SK-N-SH (cell line): ENCODE measurements at regions not wholly inside any gene's neighbourhood (a gene's known extent, or its start where the extent isn't known, plus 50 kb on each side); places are given as distances from the start of the nearest gene placed in this dataset.

Source experiments
- NRF1 ChIP-seq: IDR thresholded peaks from 2 replicates; pipeline ENCODE4 v1.6.1; 2012; ENCODE audit warnings: low read depth, mild to moderate bottlenecking, low read length
- SMC3 ChIP-seq: IDR thresholded peaks from 2 replicates; pipeline ENCODE4 v1.6.1; 2012; ENCODE audit warnings: low read depth, low read length, improper control_type of control experiment
- YY1 ChIP-seq: IDR thresholded peaks from 2 replicates; pipeline ENCODE4 v1.4.0; 2012; ENCODE audit warnings: low read depth, mild to moderate bottlenecking
- TF ChIP-seq, protein P1 (sequence below): fragments of 200-600 bp; sonication (generic); IDR thresholded peaks from 2 replicates; pipeline ENCODE4 v1.6.1; 2017; ENCODE audit warnings: antibody characterized with exemption, mild to moderate bottlenecking, moderate library complexity

DNA sequence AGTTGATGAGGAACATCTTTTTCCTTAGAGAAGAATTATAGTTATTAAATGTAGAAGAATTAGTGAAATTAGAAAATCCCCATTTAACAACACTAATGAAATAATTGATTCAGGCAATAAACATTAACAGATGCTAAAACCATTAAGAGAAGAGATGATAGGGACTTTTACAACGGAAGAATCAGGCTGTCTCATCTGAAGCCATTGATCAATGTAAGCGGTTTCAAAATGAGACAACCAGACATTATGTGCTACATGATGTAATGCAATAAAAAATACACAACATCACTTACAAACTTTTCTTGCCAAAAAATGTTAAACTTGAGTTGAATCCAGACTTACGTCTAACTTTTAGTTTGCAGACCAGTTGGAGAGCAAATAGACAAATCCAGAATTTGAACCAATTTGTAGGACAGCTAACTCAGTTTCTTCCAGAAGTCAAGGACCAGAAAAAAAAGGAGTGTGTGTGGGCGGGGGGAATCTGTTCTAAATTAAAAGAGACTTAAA is 165.4 kb upstream of the DPT start:
- TF ChIP-seq, protein P1, sequence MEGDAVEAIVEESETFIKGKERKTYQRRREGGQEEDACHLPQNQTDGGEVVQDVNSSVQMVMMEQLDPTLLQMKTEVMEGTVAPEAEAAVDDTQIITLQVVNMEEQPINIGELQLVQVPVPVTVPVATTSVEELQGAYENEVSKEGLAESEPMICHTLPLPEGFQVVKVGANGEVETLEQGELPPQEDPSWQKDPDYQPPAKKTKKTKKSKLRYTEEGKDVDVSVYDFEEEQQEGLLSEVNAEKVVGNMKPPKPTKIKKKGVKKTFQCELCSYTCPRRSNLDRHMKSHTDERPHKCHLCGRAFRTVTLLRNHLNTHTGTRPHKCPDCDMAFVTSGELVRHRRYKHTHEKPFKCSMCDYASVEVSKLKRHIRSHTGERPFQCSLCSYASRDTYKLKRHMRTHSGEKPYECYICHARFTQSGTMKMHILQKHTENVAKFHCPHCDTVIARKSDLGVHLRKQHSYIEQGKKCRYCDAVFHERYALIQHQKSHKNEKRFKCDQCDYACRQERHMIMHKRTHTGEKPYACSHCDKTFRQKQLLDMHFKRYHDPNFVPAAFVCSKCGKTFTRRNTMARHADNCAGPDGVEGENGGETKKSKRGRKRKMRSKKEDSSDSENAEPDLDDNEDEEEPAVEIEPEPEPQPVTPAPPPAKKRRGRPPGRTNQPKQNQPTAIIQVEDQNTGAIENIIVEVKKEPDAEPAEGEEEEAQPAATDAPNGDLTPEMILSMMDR: no peak
- TF ChIP-seq YY1 (no peak), NRF1 (no peak), SMC3 (no peak)
